ENCODE measurements at regions not wholly inside any gene's neighbourhood (a gene's known extent, or its start where the extent isn't known, plus 50 kb on each side); places are given as distances from the start of the nearest gene placed in this dataset.

GRCh38 chr5:20102293-20102692 is 114.3 kb upstream of the CDH18 start:
- Histone ChIP-seq H3K27ac (no peak overlapping the region), H3K36me3 (no peaks in the 10 kb centered on the region), H3K4me1 (no peaks in the 10 kb centered on the region), H3K4me3 (no peak overlapping the region), H3K27me3 (ENCODE audit: low read depth) (no peaks in the 10 kb centered on the region), H3K9me3 (no peaks in the 10 kb centered on the region)
- no peak for DNase-seq
- intact Hi-C loops (cut with DNase I), result no loop called here
- no peak for ATAC-seq
- no peak for TF ChIP-seq CTCF (IDR thresholded peaks at IDR 0.05)

DNA sequence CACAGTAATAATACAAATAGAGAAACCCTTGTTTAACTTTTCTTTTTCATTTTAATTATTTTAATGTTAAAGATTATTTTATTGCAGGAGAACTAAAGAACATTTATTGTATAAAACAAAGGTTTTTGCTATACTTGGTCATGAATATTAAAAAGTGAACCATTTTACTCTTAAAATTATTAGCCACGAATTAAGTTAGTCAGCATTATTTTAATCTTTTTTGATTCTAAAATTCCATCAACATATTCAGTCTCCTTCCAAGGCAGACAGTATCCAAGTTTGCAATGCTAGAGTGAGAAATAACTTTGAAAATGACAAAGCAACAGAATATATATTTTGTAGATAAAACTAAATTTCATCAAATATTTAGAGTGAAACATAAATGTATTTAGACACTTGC is 110.7 kb upstream of the CDH18 start:
- Histone ChIP-seq H3K27ac (no peak overlapping the region), H3K4me1 (no peaks in the 10 kb centered on the region), H3K27me3 (ENCODE audit: low read depth) (no peaks in the 10 kb centered on the region), H3K36me3 (no peaks in the 10 kb centered on the region), H3K9me3 (no peaks in the 10 kb centered on the region), H3K4me3 (no peak overlapping the region)
- intact Hi-C loops (cut with DNase I), result no loop called here
- ATAC-seq (no peak), DNase-seq (no peak)
- no peak for TF ChIP-seq CTCF (IDR thresholded peaks at IDR 0.05)

GRCh38 chr5:20088361-20088760 is 100.4 kb upstream of the CDH18 start:
- no peaks in the 10 kb centered on the region for H3K36me3 ChIP-seq
- no peaks in the 10 kb centered on the region for H3K27me3 ChIP-seq (ENCODE audit: low read depth)
- intact Hi-C loops (cut with DNase I), result no loop called here
- H3K4me1 ChIP-seq, result no peaks in the 10 kb centered on the region
- no peak overlapping the region for H3K27ac ChIP-seq
- no peak for TF ChIP-seq CTCF (IDR thresholded peaks at IDR 0.05)
- ATAC-seq, result no peak
- no peak for DNase-seq
- H3K4me3 ChIP-seq, result no peak overlapping the region
- H3K9me3 ChIP-seq, result no peaks in the 10 kb centered on the region

- intact Hi-C loops (cut with DNase I), result no loop called here
- H3K9me3 ChIP-seq, result no peaks in the 10 kb centered on the region
- ATAC-seq, result no peak
- H3K36me3 ChIP-seq, result no peaks in the 10 kb centered on the region
- no peaks in the 10 kb centered on the region for H3K4me1 ChIP-seq
- TF ChIP-seq CTCF (IDR thresholded peaks at IDR 0.05), result no peak
- no peak overlapping the region for H3K27ac ChIP-seq
- DNase-seq, result no peak
- no peak overlapping the region for H3K4me3 ChIP-seq
- H3K27me3 ChIP-seq (ENCODE audit: low read depth), result no peaks in the 10 kb centered on the region
These were observed 99.3 kb upstream of the CDH18 start for GRCh38 chr5:20087299-20087698.

- no peaks in the 10 kb centered on the region for H3K27me3 ChIP-seq (ENCODE audit: low read depth)
- TF ChIP-seq CTCF (IDR thresholded peaks at IDR 0.05), result no peak
- no peak for DNase-seq
- intact Hi-C loops (cut with DNase I), result no loop called here
- no peaks in the 10 kb centered on the region for H3K4me1 ChIP-seq
- H3K27ac ChIP-seq, result no peak overlapping the region
- ATAC-seq, result no peak
- no peak overlapping the region for H3K4me3 ChIP-seq
- H3K36me3 ChIP-seq, result no peaks in the 10 kb centered on the region
- no peaks in the 10 kb centered on the region for H3K9me3 ChIP-seq
These were observed 89.2 kb upstream of the CDH18 start for GRCh38 chr5:20077186-20077585.

- Histone ChIP-seq H3K36me3 (no peaks in the 10 kb centered on the region), H3K4me1 (no peaks in the 10 kb centered on the region), H3K27ac (no peak overlapping the region), H3K9me3 (no peaks in the 10 kb centered on the region), H3K4me3 (no peak overlapping the region), H3K27me3 (ENCODE audit: low read depth) (no peaks in the 10 kb centered on the region)
- no peak for TF ChIP-seq CTCF (IDR thresholded peaks at IDR 0.05)
- intact Hi-C loops (cut with DNase I), result no loop called here
- ATAC-seq (no peak), DNase-seq (no peak)
These were observed 68.9 kb upstream of the CDH18 start for GRCh38 chr5:20056933-20057332.

Measured in lower lobe of right lung (tissue), 2 donors.